HCT116 (cell line): ENCODE measurements at regions not wholly inside any gene's neighbourhood (a gene's known extent, or its start where the extent isn't known, plus 50 kb on each side); places are given as distances from the start of the nearest gene placed in this dataset.

Experiments used
- EZH2phosphoT487 ChIP-seq: fragments of 200-600 bp; IDR thresholded peaks from 2 replicates; pipeline ENCODE4 v1.6.1; 2018; ENCODE audit warnings: antibody characterized with exemption, borderline replicate concordance
- FOSL1 ChIP-seq: IDR thresholded peaks from 2 replicates; pipeline ENCODE4 v1.6.1; 2012; ENCODE audit warnings: low read depth
- JUND ChIP-seq: IDR thresholded peaks from 2 replicates; pipeline ENCODE4 v1.6.1; 2012
- POLR2A ChIP-seq: IDR thresholded peaks from 2 replicates; pipeline ENCODE4 v1.7.0; 2011; ENCODE audit warnings: borderline replicate concordance; ENCODE audit not compliant: insufficient read depth, insufficient read length; ENCODE audit errors: extremely low read depth
- SRF ChIP-seq: IDR thresholded peaks from 2 replicates; pipeline ENCODE4 v1.6.1; 2012; ENCODE audit warnings: low read depth
- TF ChIP-seq, protein P1 (sequence below): IDR thresholded peaks from 2 replicates; pipeline ENCODE4 v1.6.1; 2012

- TF ChIP-seq, protein P1, sequence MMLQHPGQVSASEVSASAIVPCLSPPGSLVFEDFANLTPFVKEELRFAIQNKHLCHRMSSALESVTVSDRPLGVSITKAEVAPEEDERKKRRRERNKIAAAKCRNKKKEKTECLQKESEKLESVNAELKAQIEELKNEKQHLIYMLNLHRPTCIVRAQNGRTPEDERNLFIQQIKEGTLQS, result no peak
- TF ChIP-seq FOSL1, result no peak
- TF ChIP-seq SRF, result no peak
- no peak for TF ChIP-seq POLR2A
- no peak for TF ChIP-seq EZH2phosphoT487
- TF ChIP-seq JUND, result no peak
Observed at GRCh38 chr1:198858033-198858432, 219.2 kb downstream of the PTPRC start.
